ENCODE measurements at regions not wholly inside any gene's neighbourhood (a gene's known extent, or its start where the extent isn't known, plus 50 kb on each side); places are given as distances from the start of the nearest gene placed in this dataset.

DNA sequence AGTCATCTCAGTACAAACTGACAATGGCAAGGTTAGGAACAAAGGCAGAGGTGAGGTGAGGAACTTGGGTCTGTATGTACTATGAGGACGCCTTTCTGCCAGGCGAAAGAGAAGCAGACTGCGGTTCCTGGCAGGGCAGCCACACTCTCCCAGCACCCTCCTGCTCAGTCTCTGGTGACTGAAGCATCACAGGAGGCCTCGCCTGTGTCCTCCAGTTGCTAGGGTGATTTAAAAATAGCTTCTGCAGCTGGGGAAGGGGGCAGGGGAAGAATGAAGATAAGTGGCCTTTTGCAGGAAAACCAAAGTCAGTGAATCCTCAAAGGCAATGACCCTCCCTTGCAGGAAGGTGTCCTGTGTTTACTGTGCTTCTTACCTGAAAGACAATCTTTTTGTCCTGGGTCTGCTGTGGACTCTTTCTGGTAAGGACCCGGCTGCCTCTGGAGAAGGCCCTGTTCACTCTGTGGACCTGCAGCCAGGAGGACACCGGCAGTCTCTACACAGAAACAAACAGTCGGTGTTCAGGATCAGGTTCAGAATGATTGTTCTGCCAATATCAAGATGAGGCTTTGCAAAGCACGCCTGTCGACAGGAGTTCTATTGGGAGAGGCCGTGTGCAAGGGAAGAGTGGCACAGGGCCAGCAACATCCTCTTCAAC, 65.7 kb upstream of the DGKG start:
- Histone ChIP-seq H2AFZ (ENCODE audit: low read length) (no peak overlapping the region), H3K27me3 (ENCODE audit: insufficient read depth, low read length) (no peaks in the 10 kb centered on the region), H2BK15ac (ENCODE audit: low read depth, low read length) (no peak overlapping the region), H2BK120ac (ENCODE audit: low read depth, low read length, poor library complexity, severe bottlenecking) (no peak overlapping the region), H3K4me2 (ENCODE audit: insufficient read depth, insufficient read length, low read length) (no peak overlapping the region), H3K79me2 (ENCODE audit: insufficient read depth, low read length) (no peaks in the 10 kb centered on the region), H3K23me2 (ENCODE audit: insufficient read length, low read depth, low read length, poor library complexity, severe bottlenecking) (no peaks in the 10 kb centered on the region), H3K23ac (ENCODE audit: insufficient read length, low read depth, low read length) (no peak overlapping the region), H3K27ac (ENCODE audit: insufficient read length, low read depth, low read length) (no peak overlapping the region), H3T11ph (ENCODE audit: low read length) (no peak overlapping the region), H4K91ac (ENCODE audit: insufficient read length, low read depth, low read length) (no peak overlapping the region), H3K14ac (ENCODE audit: insufficient read depth, low read length) (no peak overlapping the region), H4K20me1 (ENCODE audit: control insufficient read depth, insufficient read depth, insufficient read length) (no peaks in the 10 kb centered on the region), H2BK20ac (ENCODE audit: low read depth, low read length, poor library complexity, severe bottlenecking) (no peak overlapping the region), H2BK5ac (ENCODE audit: insufficient read length, low read length) (no peak overlapping the region), H3K18ac (ENCODE audit: insufficient read length, low read depth, low read length) (no peak overlapping the region), H3K9me3 (ENCODE audit: control insufficient read depth, low read depth, low read length) (no peaks in the 10 kb centered on the region), H3K56ac (ENCODE audit: insufficient read length, low read depth, low read length) (no peak overlapping the region), H3K4ac (ENCODE audit: low read depth, low read length) (no peak overlapping the region), H2BK12ac (ENCODE audit: insufficient read length, low read depth, low read length) (no peak overlapping the region), H3K79me1 (ENCODE audit: insufficient read depth, low read depth, low read length, poor library complexity, severe bottlenecking) (no peaks in the 10 kb centered on the region), H3K4me1 (ENCODE audit: insufficient read depth, low read length) (no peaks in the 10 kb centered on the region; the same call in 1 of the 2 replicates), H4K8ac (replicated peaks; ENCODE audit: insufficient read length, low read depth, low read length) (no peak overlapping the region), H4K5ac (ENCODE audit: insufficient read length, low read depth, low read length) (no peak overlapping the region), H3K9ac (ENCODE audit: extremely low read depth, insufficient read length, low read length) (no peak overlapping the region), H2AK5ac (ENCODE audit: insufficient read length, low read length) (no peak overlapping the region)
- peaks cover 3% of the 10 kb centered on the region; the same call in 1 of the 2 replicates for H3K27me3 Mint-ChIP-seq (ENCODE audit: low read depth)
- TF ChIP-seq, protein P1, sequence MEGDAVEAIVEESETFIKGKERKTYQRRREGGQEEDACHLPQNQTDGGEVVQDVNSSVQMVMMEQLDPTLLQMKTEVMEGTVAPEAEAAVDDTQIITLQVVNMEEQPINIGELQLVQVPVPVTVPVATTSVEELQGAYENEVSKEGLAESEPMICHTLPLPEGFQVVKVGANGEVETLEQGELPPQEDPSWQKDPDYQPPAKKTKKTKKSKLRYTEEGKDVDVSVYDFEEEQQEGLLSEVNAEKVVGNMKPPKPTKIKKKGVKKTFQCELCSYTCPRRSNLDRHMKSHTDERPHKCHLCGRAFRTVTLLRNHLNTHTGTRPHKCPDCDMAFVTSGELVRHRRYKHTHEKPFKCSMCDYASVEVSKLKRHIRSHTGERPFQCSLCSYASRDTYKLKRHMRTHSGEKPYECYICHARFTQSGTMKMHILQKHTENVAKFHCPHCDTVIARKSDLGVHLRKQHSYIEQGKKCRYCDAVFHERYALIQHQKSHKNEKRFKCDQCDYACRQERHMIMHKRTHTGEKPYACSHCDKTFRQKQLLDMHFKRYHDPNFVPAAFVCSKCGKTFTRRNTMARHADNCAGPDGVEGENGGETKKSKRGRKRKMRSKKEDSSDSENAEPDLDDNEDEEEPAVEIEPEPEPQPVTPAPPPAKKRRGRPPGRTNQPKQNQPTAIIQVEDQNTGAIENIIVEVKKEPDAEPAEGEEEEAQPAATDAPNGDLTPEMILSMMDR (conservative IDR thresholded peaks at IDR 0.05): no peak
- no peak overlapping the region for H3K4me3 Mint-ChIP-seq
- peaks cover 19 to 31% of the 10 kb centered on the region in 2 experiments for H3K4me1 Mint-ChIP-seq
- no CpG with 5 or more reads among the region's 10 CpGs for WGBS (ENCODE audit: extremely low coverage, insufficient read length, low lambda C conversion rate)
- no peaks in the 10 kb centered on the region for H3K36me3 Mint-ChIP-seq (ENCODE audit: insufficient read depth in 1 of 3, low read depth in 3 of 3)
- H3K27ac Mint-ChIP-seq: 0 out of 7 replicates have a peak overlapping the region, but pooled peaks of 1 of the 3 experiments have one; percentile 40
- H3K9me3 Mint-ChIP-seq: no peaks in the 10 kb centered on the region
- DNase-seq: no peak

All from H9 (cell line).